ENCODE measurements at regions not wholly inside any gene's neighbourhood (a gene's known extent, or its start where the extent isn't known, plus 50 kb on each side); places are given as distances from the start of the nearest gene placed in this dataset.

- Histone ChIP-seq H3K9me3 (ENCODE audit: control insufficient read depth, low read length) (peaks cover 16% of the 10 kb centered on the region), H3K4me1 (ENCODE audit: control insufficient read depth, insufficient read depth, low read depth, low read length) (no peaks in the 10 kb centered on the region), H2AFZ (ENCODE audit: low read depth, low read length) (no peak overlapping the region), H3K79me1 (replicated peaks; ENCODE audit: low read length, poor library complexity, severe bottlenecking) (no peaks in the 10 kb centered on the region), H3K27me3 (ENCODE audit: control insufficient read depth in 1 of 2, insufficient read depth in 1 of 2, low read length in 2 of 2) (no peaks in the 10 kb centered on the region), H3K36me3 (ENCODE audit: control insufficient read depth in 1 of 2, insufficient read depth in 2 of 2, low read depth in 1 of 2, low read length in 2 of 2) (peaks cover 0 to 4% of the 10 kb centered on the region in 2 experiments), H2BK5ac (ENCODE audit: low read depth, low read length, poor library complexity, severe bottlenecking) (no peak overlapping the region), H2AK5ac (ENCODE audit: low read length, severe bottlenecking) (no peak overlapping the region), H3K4me3 (ENCODE audit: insufficient read depth in 1 of 2, low read depth in 1 of 2, low read length in 2 of 2) (no peak overlapping the region), H3K4ac (ENCODE audit: low read depth in 1 of 2, low read length in 2 of 2) (no peak overlapping the region), H4K8ac (ENCODE audit: low read length) (no peak overlapping the region), H3K18ac (ENCODE audit: low read depth in 1 of 2, low read length in 2 of 2) (no peak overlapping the region), H3K9ac (ENCODE audit: low read length) (no peak overlapping the region), H3K14ac (ENCODE audit: low read length in 2 of 2) (no peak overlapping the region), H2BK120ac (ENCODE audit: low read depth, low read length) (no peak overlapping the region), H2BK15ac (ENCODE audit: low read depth, poor library complexity, severe bottlenecking) (no peak overlapping the region), H3K23ac (ENCODE audit: low read length in 2 of 2) (no peak overlapping the region), H2BK12ac (ENCODE audit: low read length in 2 of 2) (no peak overlapping the region), H3K27ac (ENCODE audit: low read length, poor library complexity, severe bottlenecking) (no peak overlapping the region), H4K91ac (ENCODE audit: low read length) (no peak overlapping the region), H3K4me2 (ENCODE audit: low read length, poor library complexity, severe bottlenecking) (no peak overlapping the region)
- no peak for DNase-seq
- 100% methylated on average over 2 of the region's 2 CpGs for WGBS
These were observed 198.6 kb downstream of the GXYLT1 start for GRCh38 chr12:41946106-41946505.

- Histone ChIP-seq H3K18ac (ENCODE audit: low read depth in 1 of 2, low read length in 2 of 2) (no peak overlapping the region), H3K4me3 (ENCODE audit: insufficient read depth in 1 of 2, low read depth in 1 of 2, low read length in 2 of 2) (no peak overlapping the region), H2AFZ (ENCODE audit: low read depth, low read length) (no peak overlapping the region), H4K8ac (ENCODE audit: low read length) (no peak overlapping the region), H3K36me3 (ENCODE audit: control insufficient read depth in 1 of 2, insufficient read depth in 2 of 2, low read depth in 1 of 2, low read length in 2 of 2) (peaks cover 0 to 4% of the 10 kb centered on the region in 2 experiments), H3K27ac (ENCODE audit: low read length, poor library complexity, severe bottlenecking) (no peak overlapping the region), H3K9me3 (ENCODE audit: control insufficient read depth, low read length) (peaks cover 16% of the 10 kb centered on the region), H4K91ac (ENCODE audit: low read length) (no peak overlapping the region), H3K9ac (ENCODE audit: low read length) (no peak overlapping the region), H2BK12ac (ENCODE audit: low read length in 2 of 2) (no peak overlapping the region), H3K14ac (ENCODE audit: low read length in 2 of 2) (no peak overlapping the region), H3K4me2 (ENCODE audit: low read length, poor library complexity, severe bottlenecking) (no peak overlapping the region), H3K23ac (ENCODE audit: low read length in 2 of 2) (no peak overlapping the region), H3K79me1 (replicated peaks; ENCODE audit: low read length, poor library complexity, severe bottlenecking) (no peaks in the 10 kb centered on the region), H3K4ac (ENCODE audit: low read depth in 1 of 2, low read length in 2 of 2) (no peak overlapping the region), H2AK5ac (ENCODE audit: low read length, severe bottlenecking) (no peak overlapping the region), H3K27me3 (ENCODE audit: control insufficient read depth in 1 of 2, insufficient read depth in 1 of 2, low read length in 2 of 2) (no peaks in the 10 kb centered on the region), H2BK120ac (ENCODE audit: low read depth, low read length) (no peak overlapping the region), H2BK15ac (ENCODE audit: low read depth, poor library complexity, severe bottlenecking) (no peak overlapping the region), H2BK5ac (ENCODE audit: low read depth, low read length, poor library complexity, severe bottlenecking) (no peak overlapping the region), H3K4me1 (ENCODE audit: control insufficient read depth, insufficient read depth, low read depth, low read length) (no peaks in the 10 kb centered on the region)
- peak; percentile 50 for DNase-seq
- WGBS = 94% methylated on average over 2 of the region's 2 CpGs
These were observed 200.5 kb downstream of the GXYLT1 start for GRCh38 chr12:41944216-41944615.

- Histone ChIP-seq H2BK5ac (ENCODE audit: low read depth, low read length, poor library complexity, severe bottlenecking) (no peak overlapping the region), H4K91ac (ENCODE audit: low read length) (no peak overlapping the region), H3K36me3 (ENCODE audit: control insufficient read depth in 1 of 2, insufficient read depth in 2 of 2, low read depth in 1 of 2, low read length in 2 of 2) (peaks cover 0 to 4% of the 10 kb centered on the region in 2 experiments), H2BK12ac (ENCODE audit: low read length in 2 of 2) (no peak overlapping the region), H3K79me1 (replicated peaks; ENCODE audit: low read length, poor library complexity, severe bottlenecking) (no peaks in the 10 kb centered on the region), H3K4me2 (ENCODE audit: low read length, poor library complexity, severe bottlenecking) (no peak overlapping the region), H3K27me3 (ENCODE audit: control insufficient read depth in 1 of 2, insufficient read depth in 1 of 2, low read length in 2 of 2) (no peaks in the 10 kb centered on the region), H3K27ac (ENCODE audit: low read length, poor library complexity, severe bottlenecking) (no peak overlapping the region), H3K14ac (ENCODE audit: low read length in 2 of 2) (no peak overlapping the region), H3K4me3 (ENCODE audit: insufficient read depth in 1 of 2, low read depth in 1 of 2, low read length in 2 of 2) (no peak overlapping the region), H3K4ac (ENCODE audit: low read depth in 1 of 2, low read length in 2 of 2) (no peak overlapping the region), H4K8ac (ENCODE audit: low read length) (no peak overlapping the region), H3K4me1 (ENCODE audit: control insufficient read depth, insufficient read depth, low read depth, low read length) (no peaks in the 10 kb centered on the region), H2BK120ac (ENCODE audit: low read depth, low read length) (no peak overlapping the region), H3K23ac (ENCODE audit: low read length in 2 of 2) (no peak overlapping the region), H2BK15ac (ENCODE audit: low read depth, poor library complexity, severe bottlenecking) (no peak overlapping the region), H3K9ac (ENCODE audit: low read length) (no peak overlapping the region), H3K9me3 (ENCODE audit: control insufficient read depth, low read length) (peaks cover 16% of the 10 kb centered on the region), H3K18ac (ENCODE audit: low read depth in 1 of 2, low read length in 2 of 2) (no peak overlapping the region), H2AFZ (ENCODE audit: low read depth, low read length) (no peak overlapping the region), H2AK5ac (ENCODE audit: low read length, severe bottlenecking) (no peak overlapping the region)
- DNase-seq = no peak
These were observed 201.0 kb downstream of the GXYLT1 start for GRCh38 chr12:41943671-41944070.

DNA sequence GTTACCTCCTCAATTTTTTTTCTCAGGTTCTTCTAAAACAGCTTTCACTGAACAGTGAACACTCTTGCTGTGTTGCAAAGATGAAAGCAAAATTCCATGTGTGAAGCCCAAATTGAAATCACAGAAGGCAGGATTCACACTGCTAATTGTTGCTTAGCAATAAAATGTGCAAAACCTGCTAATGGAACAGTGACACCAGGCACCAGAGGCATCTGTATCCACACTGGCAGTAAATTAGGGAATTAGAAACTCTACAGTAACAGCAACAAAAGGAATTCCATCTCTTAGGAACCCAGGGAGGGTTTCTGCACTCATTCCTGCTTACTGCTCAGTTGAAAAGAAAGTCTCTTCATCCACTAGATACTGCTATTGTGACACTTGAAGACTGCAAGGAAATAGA is 202.3 kb downstream of the GXYLT1 start:
- no peak overlapping the region for H3K4me3 ChIP-seq (ENCODE audit: insufficient read depth in 1 of 2, low read depth in 1 of 2, low read length in 2 of 2)
- no peak overlapping the region for H3K14ac ChIP-seq (ENCODE audit: low read length in 2 of 2)
- H2BK5ac ChIP-seq (ENCODE audit: low read depth, low read length, poor library complexity, severe bottlenecking) = no peak overlapping the region
- no peak overlapping the region for H3K4ac ChIP-seq (ENCODE audit: low read depth in 1 of 2, low read length in 2 of 2)
- no peak overlapping the region for H2AFZ ChIP-seq (ENCODE audit: low read depth, low read length)
- no peak overlapping the region for H2BK15ac ChIP-seq (ENCODE audit: low read depth, poor library complexity, severe bottlenecking)
- no peak overlapping the region for H3K18ac ChIP-seq (ENCODE audit: low read depth in 1 of 2, low read length in 2 of 2)
- H3K27ac ChIP-seq (ENCODE audit: low read length, poor library complexity, severe bottlenecking) = no peak overlapping the region
- H3K27me3 ChIP-seq (ENCODE audit: control insufficient read depth in 1 of 2, insufficient read depth in 1 of 2, low read length in 2 of 2) = no peaks in the 10 kb centered on the region
- H4K8ac ChIP-seq (ENCODE audit: low read length) = no peak overlapping the region
- no peak overlapping the region for H4K91ac ChIP-seq (ENCODE audit: low read length)
- no peaks in the 10 kb centered on the region for H3K79me1 ChIP-seq (replicated peaks; ENCODE audit: low read length, poor library complexity, severe bottlenecking)
- no peak overlapping the region for H3K9ac ChIP-seq (ENCODE audit: low read length)
- H3K36me3 ChIP-seq (ENCODE audit: control insufficient read depth in 1 of 2, insufficient read depth in 2 of 2, low read depth in 1 of 2, low read length in 2 of 2) = peaks cover 0 to 4% of the 10 kb centered on the region in 2 experiments
- no peak overlapping the region for H2BK120ac ChIP-seq (ENCODE audit: low read depth, low read length)
- H2BK12ac ChIP-seq (ENCODE audit: low read length in 2 of 2) = no peak overlapping the region
- H3K23ac ChIP-seq (ENCODE audit: low read length in 2 of 2) = no peak overlapping the region
- H2AK5ac ChIP-seq (ENCODE audit: low read length, severe bottlenecking) = no peak overlapping the region
- H3K4me2 ChIP-seq (ENCODE audit: low read length, poor library complexity, severe bottlenecking) = no peak overlapping the region
- H3K9me3 ChIP-seq (ENCODE audit: control insufficient read depth, low read length) = peaks cover 16% of the 10 kb centered on the region
- DNase-seq = no peak
- H3K4me1 ChIP-seq (ENCODE audit: control insufficient read depth, insufficient read depth, low read depth, low read length) = no peaks in the 10 kb centered on the region

All from mesenchymal stem cell (in vitro differentiated cells and primary cell).